CD8-positive, alpha-beta memory T cell (primary cell): ENCODE measurements at regions not wholly inside any gene's neighbourhood (a gene's known extent, or its start where the extent isn't known, plus 50 kb on each side); places are given as distances from the start of the nearest gene placed in this dataset.
"Not testable (repeated sequence)": the region's sequence is repeated elsewhere in the genome, so short reads cannot be mapped to it uniquely, and the experiment has no call there.

ENCODE experiments used
- CTCF ChIA-PET: fragments of 350-600 bp; sonication (Branson Sonifier 250); formaldehyde crosslinking; loops from one replicate; lab custom pipeline; 2021; ENCODE audit warnings: antibody characterized with exemption; lab: Charles Lee
- POLR2A ChIA-PET: fragments of 350-600 bp; sonication (Branson Sonifier 250); formaldehyde crosslinking; loops from one replicate; lab custom pipeline; 2021; ENCODE audit warnings: antibody characterized with exemption; lab: Charles Lee
- DNase-seq, 5 donors: peaks; one replicate each; pipeline versions ENCODE4 v3.0.0 to v3.0.0-alpha.2; 2020 to 2022; ENCODE audit warnings: mixed read lengths in 1 of 5
- H3K27ac ChIP-seq: one replicate; pipeline ENCODE4 v1.7.0; 2013; ENCODE audit warnings: low read depth, mild to moderate bottlenecking, low read length, moderate library complexity
- H3K27me3 ChIP-seq: 2 replicates; pipeline ENCODE4 v1.7.0; 2013; ENCODE audit warnings: low read length, mild to moderate bottlenecking; ENCODE audit not compliant: insufficient read depth, poor library complexity, severe bottlenecking
- H3K36me3 ChIP-seq: 2 replicates; pipeline ENCODE4 v1.7.0; 2013; ENCODE audit warnings: mild to moderate bottlenecking, low read length, moderate library complexity; ENCODE audit not compliant: insufficient read depth
- H3K4me1 ChIP-seq: 2 replicates; pipeline ENCODE4 v1.7.0; 2013; ENCODE audit warnings: mild to moderate bottlenecking, low read length, moderate library complexity; ENCODE audit not compliant: insufficient read depth
- H3K4me3 ChIP-seq: 2 replicates; pipeline ENCODE4 v1.7.0; 2013; ENCODE audit warnings: mild to moderate bottlenecking, low read length
- H3K9me3 ChIP-seq: 2 replicates; pipeline ENCODE4 v1.7.0; 2013; ENCODE audit warnings: mild to moderate bottlenecking, low read length
- H3K27ac Mint-ChIP-seq, 8 donors: one replicate each; pipeline ENCODE4 v1.8.0; 2020 to 2021; ENCODE audit warnings: mixed read lengths in 8 of 8, mild to moderate bottlenecking in 6 of 8, inconsistent platforms in 3 of 8, moderate library complexity in 3 of 8
- H3K27me3 Mint-ChIP-seq, 2 donors: one replicate each; pipeline ENCODE4 v1.8.0; 2020 to 2021; ENCODE audit warnings: mixed read lengths in 2 of 2, mild to moderate bottlenecking in 1 of 2, moderate library complexity in 1 of 2
- H3K36me3 Mint-ChIP-seq, 3 donors: one replicate each; pipeline ENCODE4 v1.8.0; 2020 to 2021; ENCODE audit warnings: mixed read lengths in 3 of 3, inconsistent platforms in 1 of 3, mild to moderate bottlenecking in 1 of 3
- H3K4me1 Mint-ChIP-seq, 3 donors: one replicate each; pipeline ENCODE4 v1.8.0; 2020 to 2021; ENCODE audit warnings: mixed read lengths in 3 of 3, inconsistent platforms in 1 of 3, mild to moderate bottlenecking in 1 of 3
- H3K4me3 Mint-ChIP-seq, 7 donors: one replicate each; pipeline ENCODE4 v1.8.0; 2020 to 2021; ENCODE audit warnings: mixed read lengths in 7 of 7, mild to moderate bottlenecking in 6 of 7, moderate library complexity in 4 of 7, inconsistent platforms in 2 of 7
- H3K9me3 Mint-ChIP-seq, 5 donors: one replicate each; pipeline ENCODE4 v1.8.0; 2020 to 2022; ENCODE audit warnings: mixed read lengths in 5 of 5, mild to moderate bottlenecking in 3 of 5, moderate library complexity in 2 of 5, inconsistent platforms in 1 of 5

GRCh38 chr18:34330907-34331306 lies 106.2 kb upstream of the NOL4 start:
- POLR2A ChIA-PET, H3K36me3 ChIP-seq, H3K27ac Mint-ChIP-seq, H3K4me3 ChIP-seq, H3K4me3 Mint-ChIP-seq, H3K9me3 ChIP-seq, H3K27me3 ChIP-seq, H3K4me1 ChIP-seq, H3K4me1 Mint-ChIP-seq, CTCF ChIA-PET, H3K27me3 Mint-ChIP-seq, DNase-seq, H3K36me3 Mint-ChIP-seq, H3K27ac ChIP-seq: not testable (repeated sequence)
- peaks cover 3 to 19% (median 14%) of the 10 kb centered on the region in 5 donors for H3K9me3 Mint-ChIP-seq

- H3K27me3 ChIP-seq, H3K36me3 Mint-ChIP-seq, H3K27ac Mint-ChIP-seq, CTCF ChIA-PET, H3K4me1 Mint-ChIP-seq, H3K4me1 ChIP-seq, H3K36me3 ChIP-seq, H3K9me3 ChIP-seq, H3K27ac ChIP-seq, DNase-seq, H3K4me3 ChIP-seq, H3K27me3 Mint-ChIP-seq, POLR2A ChIA-PET, H3K4me3 Mint-ChIP-seq: not testable (repeated sequence)
- H3K9me3 Mint-ChIP-seq: peaks cover 3 to 17% (median 14%) of the 10 kb centered on the region in 5 donors
Measured at GRCh38 chr18:34331343-34331742, 106.6 kb upstream of the NOL4 start.

GRCh38 chr18:34339155-34339554 lies 114.4 kb upstream of the NOL4 start:
- no peaks in the 10 kb centered on the region for H3K36me3 Mint-ChIP-seq
- Histone ChIP-seq H3K27ac (no peak overlapping the region), H3K9me3 (no peaks in the 10 kb centered on the region), H3K27me3 (no peaks in the 10 kb centered on the region), H3K36me3 (no peaks in the 10 kb centered on the region), H3K4me3 (no peak overlapping the region), H3K4me1 (no peaks in the 10 kb centered on the region)
- peaks cover 2 to 14% (median 7%) of the 10 kb centered on the region in 5 donors for H3K9me3 Mint-ChIP-seq
- H3K4me1 Mint-ChIP-seq: no peaks in the 10 kb centered on the region
- POLR2A ChIA-PET: no interaction called here
- CTCF ChIA-PET: no interaction called here
- no peak overlapping the region for H3K27ac Mint-ChIP-seq
- H3K4me3 Mint-ChIP-seq: no peak overlapping the region
- H3K27me3 Mint-ChIP-seq: no peaks in the 10 kb centered on the region
- no peak for DNase-seq

- no peaks in the 10 kb centered on the region for H3K4me1 Mint-ChIP-seq
- Histone ChIP-seq H3K36me3 (no peaks in the 10 kb centered on the region), H3K4me3 (no peak overlapping the region), H3K27me3 (no peaks in the 10 kb centered on the region), H3K4me1 (no peaks in the 10 kb centered on the region), H3K27ac (no peak overlapping the region), H3K9me3 (no peaks in the 10 kb centered on the region)
- H3K27me3 Mint-ChIP-seq: no peaks in the 10 kb centered on the region
- DNase-seq: no peak
- peaks cover 5 to 20% (median 7%) of the 10 kb centered on the region in 5 donors for H3K9me3 Mint-ChIP-seq
- H3K27ac Mint-ChIP-seq: no peak overlapping the region
- H3K36me3 Mint-ChIP-seq: no peaks in the 10 kb centered on the region
- POLR2A ChIA-PET: no interaction called here
- H3K4me3 Mint-ChIP-seq: no peak overlapping the region
- CTCF ChIA-PET: no interaction called here
Measured at GRCh38 chr18:34342960-34343359, 118.2 kb upstream of the NOL4 start.

- Histone ChIP-seq H3K27ac (no peak overlapping the region), H3K9me3 (no peaks in the 10 kb centered on the region), H3K4me3 (no peak overlapping the region), H3K4me1 (no peaks in the 10 kb centered on the region), H3K36me3 (no peaks in the 10 kb centered on the region), H3K27me3 (no peaks in the 10 kb centered on the region)
- Mint-ChIP-seq H3K36me3 (no peaks in the 10 kb centered on the region), H3K27ac (no peak overlapping the region), H3K4me3 (no peak overlapping the region), H3K4me1 (no peaks in the 10 kb centered on the region), H3K9me3 (peaks cover 3 to 21% (median 6%) of the 10 kb centered on the region in 5 donors), H3K27me3 (no peaks in the 10 kb centered on the region)
- DNase-seq: no peak
- POLR2A ChIA-PET: no interaction called here
- CTCF ChIA-PET: no interaction called here
Measured at GRCh38 chr18:34345738-34346137, 121.0 kb upstream of the NOL4 start.

GRCh38 chr18:34350778-34351177 lies 126.1 kb upstream of the NOL4 start:
- POLR2A ChIA-PET: no interaction called here
- Mint-ChIP-seq H3K27me3 (no peaks in the 10 kb centered on the region), H3K36me3 (no peaks in the 10 kb centered on the region), H3K4me1 (no peaks in the 10 kb centered on the region), H3K4me3 (no peak overlapping the region), H3K27ac (no peak overlapping the region), H3K9me3 (peaks cover 2 to 24% (median 9%) of the 10 kb centered on the region in 5 donors)
- Histone ChIP-seq H3K4me3 (no peak overlapping the region), H3K36me3 (no peaks in the 10 kb centered on the region), H3K9me3 (no peaks in the 10 kb centered on the region), H3K27me3 (no peaks in the 10 kb centered on the region), H3K4me1 (no peaks in the 10 kb centered on the region), H3K27ac (no peak overlapping the region)
- CTCF ChIA-PET: no interaction called here
- no peak for DNase-seq

- no peak for DNase-seq
- Histone ChIP-seq H3K4me1 (no peaks in the 10 kb centered on the region), H3K4me3 (no peak overlapping the region), H3K27ac (no peak overlapping the region), H3K36me3 (no peaks in the 10 kb centered on the region), H3K9me3 (no peaks in the 10 kb centered on the region), H3K27me3 (no peaks in the 10 kb centered on the region)
- Mint-ChIP-seq H3K36me3 (no peaks in the 10 kb centered on the region), H3K9me3 (peaks cover 2 to 24% (median 10%) of the 10 kb centered on the region in 5 donors), H3K4me1 (no peaks in the 10 kb centered on the region), H3K27ac (no peak overlapping the region), H3K27me3 (no peaks in the 10 kb centered on the region), H3K4me3 (no peak overlapping the region)
- CTCF ChIA-PET: no interaction called here
- POLR2A ChIA-PET: no interaction called here
Measured at GRCh38 chr18:34352385-34353163, 127.9 kb upstream of the NOL4 start.

GRCh38 chr18:34354351-34354750 lies 129.6 kb upstream of the NOL4 start:
- H3K4me3 Mint-ChIP-seq: no peak overlapping the region
- no peak overlapping the region for H3K27ac ChIP-seq
- H3K27me3 ChIP-seq: no peaks in the 10 kb centered on the region
- no peaks in the 10 kb centered on the region for H3K9me3 ChIP-seq
- DNase-seq: no peak
- H3K27me3 Mint-ChIP-seq: no peaks in the 10 kb centered on the region
- POLR2A ChIA-PET: no interaction called here
- no peaks in the 10 kb centered on the region for H3K4me1 Mint-ChIP-seq
- H3K9me3 Mint-ChIP-seq: peaks cover 2 to 19% (median 10%) of the 10 kb centered on the region in 5 donors
- H3K36me3 ChIP-seq: no peaks in the 10 kb centered on the region
- CTCF ChIA-PET: no interaction called here
- no peak overlapping the region for H3K4me3 ChIP-seq
- H3K4me1 ChIP-seq: no peaks in the 10 kb centered on the region
- H3K27ac Mint-ChIP-seq: no peak overlapping the region
- no peaks in the 10 kb centered on the region for H3K36me3 Mint-ChIP-seq
